Common myeloid progenitor, CD34-positive (primary cell): ENCODE measurements at regions not wholly inside any gene's neighbourhood (a gene's known extent, or its start where the extent isn't known, plus 50 kb on each side); places are given as distances from the start of the nearest gene placed in this dataset.

Experiments used
- CTCF ChIA-PET: fragments of 350-600 bp; sonication (Branson Sonifier 250); formaldehyde crosslinking; loops from one replicate; lab custom pipeline; 2021; ENCODE audit warnings: antibody characterized with exemption; lab: Charles Lee
- POLR2A ChIA-PET: fragments of 350-600 bp; sonication (Branson Sonifier 250); formaldehyde crosslinking; loops from one replicate; lab custom pipeline; 2021; ENCODE audit warnings: antibody characterized with exemption; lab: Charles Lee
- DNase-seq, 3 donors: peaks; one replicate each; pipeline versions ENCODE4 v3.0.0 to v3.0.0-alpha.2; 2013
- H3K27ac ChIP-seq, 2 experiments: 1 replicate in 1 of 2; 2 replicates in 1 of 2; pipeline ENCODE4 v1.7.0; 2013; ENCODE audit warnings: inconsistent platforms in 2 of 2, low read length in 2 of 2, mild to moderate bottlenecking in 2 of 2, low read depth in 1 of 2, moderate library complexity in 1 of 2; ENCODE audit not compliant: severe bottlenecking in 2 of 2, insufficient read depth in 1 of 2, poor library complexity in 1 of 2
- H3K27me3 ChIP-seq, 5 experiments: replicated peaks in 2 of 5; 1 replicate in 3 of 5; 2 replicates in 2 of 5; pipeline versions ENCODE4 v1.6.1 to v1.7.0; 2013; ENCODE audit warnings: low read length in 4 of 5, mild to moderate bottlenecking in 2 of 5, moderate library complexity in 2 of 5, inconsistent platforms in 1 of 5; ENCODE audit not compliant: insufficient read depth in 5 of 5, control insufficient read depth in 4 of 5
- H3K36me3 ChIP-seq, 4 experiments: 1 replicate in 2 of 4; 2 replicates in 2 of 4; pipeline versions ENCODE4 v1.6.1 to v1.7.0; 2013; ENCODE audit warnings: low read length in 3 of 4, control low read depth in 1 of 4, mild to moderate bottlenecking in 1 of 4; ENCODE audit not compliant: control insufficient read depth in 4 of 4, insufficient read depth in 4 of 4
- H3K4me1 ChIP-seq, 4 experiments: 1 replicate in 3 of 4; 2 replicates in 1 of 4; pipeline versions ENCODE4 v1.6.1 to v1.7.1; 2013; ENCODE audit warnings: low read length in 3 of 4, mild to moderate bottlenecking in 3 of 4, control low read depth in 1 of 4, inconsistent platforms in 1 of 4, moderate library complexity in 1 of 4; ENCODE audit not compliant: control insufficient read depth in 4 of 4, insufficient read depth in 4 of 4; ENCODE audit errors: control extremely low read depth in 1 of 4
- H3K4me3 ChIP-seq, 7 experiments: 1 replicate in 4 of 7; 2 replicates in 3 of 7; pipeline versions ENCODE4 v1.5.1 to v1.7.0; 2013; ENCODE audit warnings: mild to moderate bottlenecking in 7 of 7, low read length in 6 of 7, moderate library complexity in 6 of 7, inconsistent platforms in 2 of 7, low read depth in 2 of 7, control low read depth in 1 of 7; ENCODE audit not compliant: insufficient read depth in 4 of 7, control insufficient read depth in 1 of 7; ENCODE audit errors: extremely low read depth in 1 of 7
- H3K9me3 ChIP-seq, 5 experiments: 1 replicate in 4 of 5; 2 replicates in 1 of 5; pipeline versions ENCODE4 v1.6.1 to v1.7.1; 2013; ENCODE audit warnings: low read length in 4 of 5, mild to moderate bottlenecking in 2 of 5, inconsistent platforms in 1 of 5, low read depth in 1 of 5, moderate library complexity in 1 of 5; ENCODE audit not compliant: control insufficient read depth in 4 of 5, insufficient read depth in 2 of 5; ENCODE audit errors: control extremely low read depth in 1 of 5
- WGBS: methylation state at CpG from one replicate; pipeline ENCODE4 v1.1.5; 2013; ENCODE audit not compliant: insufficient coverage; 5-methylcytosine and 5-hydroxymethylcytosine counted together

DNA sequence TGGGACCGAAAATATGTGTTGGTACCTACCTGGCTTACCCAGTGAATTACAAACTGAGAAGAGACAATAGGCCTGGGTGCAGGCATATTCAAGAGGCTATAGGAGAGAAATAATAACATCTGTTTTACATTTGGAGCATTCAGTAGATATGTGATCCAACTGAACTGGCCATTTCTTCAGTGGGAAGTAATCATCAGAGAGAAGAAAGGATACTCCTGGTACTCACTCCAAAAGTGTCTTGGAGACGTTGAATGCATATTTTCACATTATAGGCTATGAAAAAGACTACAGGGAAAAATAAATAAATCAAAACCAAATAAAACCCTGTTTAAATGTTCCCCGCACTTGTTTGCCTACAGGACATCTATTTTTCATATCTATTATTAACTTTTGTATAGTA lies 1680.3 kb downstream of the REEP3 start:
- no peak overlapping the region for H3K4me3 ChIP-seq
- H3K36me3 ChIP-seq, result no peaks in the 10 kb centered on the region
- WGBS, result 100% methylated on average over 1 of the region's 3 CpGs
- CTCF ChIA-PET, result no interaction called here
- H3K4me1 ChIP-seq, result no peaks in the 10 kb centered on the region
- H3K27me3 ChIP-seq, result no peaks in the 10 kb centered on the region
- DNase-seq, result no peak
- POLR2A ChIA-PET, result no interaction called here
- H3K27ac ChIP-seq, result no peak overlapping the region
- no peaks in the 10 kb centered on the region for H3K9me3 ChIP-seq

GRCh38 chr10:65204999-65205398 lies 1683.8 kb downstream of the REEP3 start:
- DNase-seq, result no peak
- Histone ChIP-seq H3K4me1 (no peaks in the 10 kb centered on the region), H3K9me3 (no peaks in the 10 kb centered on the region), H3K27me3 (no peaks in the 10 kb centered on the region), H3K4me3 (no peak overlapping the region), H3K27ac (no peak overlapping the region), H3K36me3 (no peaks in the 10 kb centered on the region)
- ChIA-PET POLR2A (no interaction called here), CTCF (no interaction called here)
- no CpG with 5 or more reads among the region's 1 CpG for WGBS

DNA sequence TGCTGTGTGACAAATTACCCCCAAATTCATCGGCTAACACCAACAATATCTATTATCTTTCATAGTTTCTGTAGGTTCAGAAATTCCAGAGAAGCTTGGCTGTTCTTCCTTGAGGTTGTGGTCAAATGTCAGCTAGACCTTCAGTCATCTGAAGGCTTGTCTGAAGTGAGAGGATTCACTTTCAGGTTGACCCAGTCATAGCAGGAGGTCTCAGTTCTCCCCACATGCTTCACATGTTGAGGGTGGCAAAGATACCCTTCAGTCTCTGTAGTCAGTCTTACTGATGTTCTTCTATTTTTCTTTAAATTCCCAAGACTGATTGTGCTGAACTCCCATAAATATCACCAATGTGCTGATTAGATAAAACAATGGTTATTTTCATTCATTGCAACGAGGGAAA lies 1692.0 kb downstream of the REEP3 start:
- Histone ChIP-seq H3K36me3 (no peaks in the 10 kb centered on the region), H3K27me3 (no peaks in the 10 kb centered on the region), H3K4me3 (no peak overlapping the region), H3K9me3 (peaks cover 0 to 2% (median 0%) of the 10 kb centered on the region in 5 experiments), H3K27ac (no peak overlapping the region), H3K4me1 (no peaks in the 10 kb centered on the region)
- no peak for DNase-seq
- ChIA-PET POLR2A (no interaction called here), CTCF (no interaction called here)
- WGBS, result 100% methylated on average over 1 of the region's 2 CpGs

GRCh38 chr10:65219444-65219843 lies 1698.2 kb downstream of the REEP3 start:
- Histone ChIP-seq H3K27me3 (no peaks in the 10 kb centered on the region), H3K27ac (no peak overlapping the region), H3K36me3 (no peaks in the 10 kb centered on the region), H3K4me3 (no peak overlapping the region), H3K4me1 (no peaks in the 10 kb centered on the region), H3K9me3 (peaks cover 0 to 1% (median 0%) of the 10 kb centered on the region in 5 experiments)
- no CpG with 5 or more reads among the region's 3 CpGs for WGBS
- POLR2A ChIA-PET, result no interaction called here
- no peak for DNase-seq
- CTCF ChIA-PET, result no interaction called here

DNA sequence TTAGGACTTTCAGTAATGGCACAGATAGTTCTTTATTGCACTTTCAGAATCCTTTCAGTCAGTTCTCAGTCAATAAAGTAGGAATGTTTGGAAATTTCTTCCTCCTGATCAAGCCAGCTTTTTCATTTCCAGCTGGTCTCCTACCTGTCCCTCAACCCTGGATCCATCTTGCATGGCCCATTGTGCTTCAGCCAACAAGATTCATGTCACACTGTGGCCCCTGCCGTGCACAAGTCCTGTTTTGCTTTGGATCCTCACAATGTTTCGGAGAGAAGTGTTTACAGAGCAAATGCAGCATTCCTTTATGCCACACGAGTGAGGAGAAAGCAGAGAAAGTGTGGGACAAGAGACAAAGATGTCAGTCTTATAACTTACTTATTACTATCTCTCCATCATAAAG lies 1694.7 kb upstream of the LRRTM3 start:
- POLR2A ChIA-PET, result no interaction called here
- Histone ChIP-seq H3K36me3 (no peaks in the 10 kb centered on the region), H3K27ac (no peak overlapping the region), H3K27me3 (no peaks in the 10 kb centered on the region), H3K4me3 (no peak overlapping the region), H3K4me1 (no peaks in the 10 kb centered on the region), H3K9me3 (no peaks in the 10 kb centered on the region)
- CTCF ChIA-PET, result no interaction called here
- WGBS, result 78% methylated on average over 1 of the region's 3 CpGs
- DNase-seq, result no peak

- H3K27ac ChIP-seq, result no peak overlapping the region
- H3K4me1 ChIP-seq, result no peaks in the 10 kb centered on the region
- CTCF ChIA-PET, result no interaction called here
- no peak for DNase-seq
- H3K36me3 ChIP-seq, result no peaks in the 10 kb centered on the region
- no peaks in the 10 kb centered on the region for H3K27me3 ChIP-seq
- H3K9me3 ChIP-seq, result no peaks in the 10 kb centered on the region
- WGBS, result 100% methylated on average over 2 of the region's 2 CpGs
- no peak overlapping the region for H3K4me3 ChIP-seq
- POLR2A ChIA-PET, result no interaction called here
Measured at GRCh38 chr10:65234261-65234660, 1691.6 kb upstream of the LRRTM3 start.

GRCh38 chr10:65235266-65235665 lies 1690.6 kb upstream of the LRRTM3 start:
- no peaks in the 10 kb centered on the region for H3K27me3 ChIP-seq
- H3K4me3 ChIP-seq, result no peak overlapping the region
- H3K36me3 ChIP-seq, result no peaks in the 10 kb centered on the region
- H3K27ac ChIP-seq, result no peak overlapping the region
- no peak for DNase-seq
- ChIA-PET POLR2A (no interaction called here), CTCF (interaction anchor here (1.0 kb wide), 1 partner anchor 11 kb away, joined by 4 read pairs; no protein-coding TSS in a partner anchor)
- WGBS, result 100% methylated on average over 1 of the region's 2 CpGs
- no peaks in the 10 kb centered on the region for H3K4me1 ChIP-seq
- H3K9me3 ChIP-seq, result no peaks in the 10 kb centered on the region
